NCI-H128 (cell line): ENCODE measurements at regions not wholly inside any gene's neighbourhood (a gene's known extent, or its start where the extent isn't known, plus 50 kb on each side); places are given as distances from the start of the nearest gene placed in this dataset.
A peak's percentile ranks its signal among the peaks of the same experiment; 100 is the strongest.

Experiments
- DNase-seq: peaks from one replicate; lab custom pipeline; 2025; ENCODE audit not compliant: unreplicated experiment; lab: John Stamatoyannopoulos, UW

DNA sequence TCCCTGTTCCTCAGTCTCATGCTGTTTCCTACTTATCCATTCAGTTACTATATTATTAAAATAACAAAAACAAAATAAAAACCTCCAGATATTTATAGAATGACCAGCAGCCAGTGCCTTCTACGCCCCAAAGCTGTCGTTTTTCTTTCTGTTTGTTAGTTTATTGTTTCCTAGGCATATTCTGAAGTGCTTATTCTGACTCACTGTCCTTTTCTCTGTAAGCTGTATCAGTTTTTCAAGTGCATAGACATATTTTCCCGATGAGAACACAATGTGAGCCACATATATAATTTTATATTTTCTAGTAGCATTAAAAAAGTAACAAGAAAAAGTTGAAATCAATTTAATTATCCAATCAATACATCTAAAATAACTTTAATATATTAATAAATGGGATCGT is 2158.6 kb upstream of the TENM3 start:
- DNase-seq = no peak

DNA sequence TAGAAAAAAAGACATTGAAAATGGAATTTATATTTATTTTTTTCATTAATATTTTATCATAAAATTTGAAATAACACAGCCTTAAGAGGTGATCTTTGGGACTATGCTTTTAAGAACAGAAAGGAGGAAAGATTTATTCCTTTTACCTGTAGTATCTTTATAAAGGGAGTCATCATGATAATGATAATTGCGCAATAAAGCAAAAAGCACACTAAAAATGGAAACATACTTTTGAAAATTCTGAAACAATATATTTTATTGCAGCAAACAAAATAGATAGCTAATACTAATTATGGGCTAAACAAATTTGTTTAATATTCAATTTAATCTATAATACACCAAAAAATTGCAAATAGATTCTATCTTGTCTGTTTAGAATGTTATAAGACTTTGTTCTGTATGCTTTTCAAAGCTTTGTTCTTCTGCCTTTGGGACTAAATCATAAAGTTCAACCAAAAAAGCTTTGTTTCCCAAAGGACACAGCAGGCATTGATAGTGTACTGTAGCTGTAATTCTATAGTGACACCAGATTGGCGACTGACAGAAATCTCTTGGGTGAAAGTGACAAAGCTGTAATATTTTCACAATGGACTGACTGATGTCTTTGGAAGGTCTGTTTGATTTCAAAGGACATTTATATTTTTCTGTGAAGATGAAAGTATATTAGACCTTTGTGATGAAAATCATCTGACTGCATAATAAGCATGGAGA is 2156.6 kb upstream of the TENM3 start:
- no peak for DNase-seq

DNA sequence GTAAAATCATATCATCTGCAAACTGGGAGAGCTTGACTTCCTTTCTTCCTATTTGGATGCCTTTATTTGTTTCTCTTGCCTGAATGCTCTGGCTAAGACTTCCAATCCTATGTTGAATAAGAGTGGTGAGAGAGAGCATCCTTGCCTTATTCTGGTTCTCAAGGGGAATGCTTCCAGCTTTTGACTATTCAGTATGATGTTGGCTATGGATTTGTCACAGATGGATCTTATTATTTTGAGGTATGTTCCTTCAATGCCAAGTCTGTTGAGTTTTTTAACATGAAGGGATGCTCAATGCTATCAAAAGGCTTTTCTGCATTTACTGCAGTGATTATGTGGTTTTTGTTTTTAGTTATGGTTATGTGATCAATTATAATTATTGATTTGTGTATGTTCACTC is 2144.6 kb upstream of the TENM3 start:
- no peak for DNase-seq

DNA sequence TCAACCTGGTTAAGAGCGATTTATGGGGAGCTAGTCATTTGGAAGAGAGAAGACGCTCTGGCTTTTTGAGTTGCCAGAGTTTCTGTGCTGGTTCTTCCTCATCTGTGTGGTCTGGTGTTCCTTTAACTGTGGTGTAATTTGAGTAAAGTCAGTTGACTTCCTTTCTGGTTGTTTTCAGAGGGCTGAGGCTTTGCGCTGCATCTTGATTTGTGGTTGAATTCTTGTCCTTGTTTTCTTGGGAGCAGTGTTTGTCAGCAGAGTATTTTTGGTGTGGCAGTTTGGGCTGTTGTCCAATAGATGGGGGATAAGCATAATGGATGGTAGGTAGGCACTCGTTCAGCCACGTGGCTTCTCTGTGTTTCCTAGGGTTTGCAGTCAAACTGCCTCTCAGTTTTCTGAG is 2143.2 kb upstream of the TENM3 start:
- no peak for DNase-seq

DNA sequence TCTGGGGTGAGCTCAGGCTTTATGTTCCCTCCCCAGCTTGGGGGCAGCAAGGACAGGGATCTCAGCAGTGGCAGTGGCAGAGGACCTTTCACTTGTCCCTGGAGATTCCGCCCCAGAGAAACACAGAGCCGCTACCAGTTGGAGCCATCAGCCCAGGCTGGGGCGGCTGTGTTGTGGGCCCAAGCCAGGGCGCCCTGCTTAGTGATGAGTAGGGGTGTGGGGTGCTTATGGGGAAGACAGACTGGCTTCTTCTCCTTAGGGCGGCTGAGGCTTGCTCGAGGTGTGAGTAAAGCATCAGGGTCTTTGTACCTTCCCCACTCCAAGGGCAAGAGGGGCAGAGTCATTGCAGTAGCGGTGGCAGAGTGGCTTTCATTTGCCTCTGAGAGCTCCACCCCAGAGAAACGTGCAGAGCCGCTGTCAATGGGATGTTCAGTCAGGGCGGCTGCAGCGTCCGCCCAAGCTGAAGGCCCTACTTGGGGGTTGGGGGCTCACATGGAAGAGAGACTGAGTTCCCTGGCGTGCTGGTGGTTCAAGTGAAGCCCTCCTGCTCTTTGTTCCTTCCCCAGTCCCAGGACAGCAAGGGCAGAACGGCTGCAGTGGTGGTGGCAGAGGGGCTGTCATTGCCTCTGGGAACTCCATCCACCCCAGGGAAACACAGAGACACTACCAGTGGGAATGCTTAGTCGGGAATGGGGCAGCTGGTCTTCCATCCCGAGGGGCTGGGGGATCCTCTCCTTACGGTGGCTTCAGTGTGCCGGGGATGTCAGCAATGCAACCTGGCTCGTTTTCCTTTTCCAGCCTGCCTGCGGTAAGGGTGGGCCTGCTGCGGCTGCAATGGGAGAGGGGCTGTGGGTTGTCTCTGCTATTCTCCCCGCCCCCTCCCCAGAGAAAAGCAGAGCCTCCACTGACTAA is 2142.5 kb upstream of the TENM3 start:
- no peak for DNase-seq

DNA sequence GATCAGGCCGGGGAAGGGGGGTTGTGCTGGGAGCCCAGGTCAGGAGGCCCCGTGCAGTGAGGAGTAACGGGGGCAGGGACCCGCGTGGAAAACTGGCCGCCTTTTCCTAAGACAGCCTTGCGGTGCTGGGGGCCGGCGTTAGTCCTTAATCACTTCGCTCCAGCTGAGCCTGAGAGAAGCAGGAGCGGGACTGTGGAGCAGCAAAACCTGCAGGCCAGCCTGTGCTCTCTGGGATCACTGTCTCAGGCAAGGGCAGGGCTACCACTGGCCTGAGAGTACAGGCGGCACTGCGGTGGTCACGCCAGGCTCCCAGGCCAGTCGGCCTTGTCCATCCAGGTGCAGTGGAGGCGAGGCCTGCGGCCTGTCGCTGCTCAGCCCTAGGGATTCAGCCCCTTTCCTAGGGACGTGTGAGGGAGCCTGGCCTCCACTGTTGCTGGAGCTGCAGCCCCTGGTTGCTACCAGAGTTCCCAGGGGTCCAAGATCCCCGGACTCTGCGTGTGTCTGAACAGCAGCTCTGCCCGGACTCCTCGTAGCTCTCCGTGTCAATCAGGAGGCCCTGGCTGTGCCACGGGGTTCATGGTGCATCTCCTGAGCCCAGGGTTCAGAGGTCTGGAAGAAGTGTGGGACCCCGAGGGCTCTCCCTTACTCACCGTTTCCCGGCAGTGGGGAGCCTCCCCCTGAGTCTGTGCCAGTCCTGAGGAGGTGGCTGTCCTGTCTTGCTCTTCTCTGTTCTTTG is 2141.7 kb upstream of the TENM3 start:
- no peak for DNase-seq

DNA sequence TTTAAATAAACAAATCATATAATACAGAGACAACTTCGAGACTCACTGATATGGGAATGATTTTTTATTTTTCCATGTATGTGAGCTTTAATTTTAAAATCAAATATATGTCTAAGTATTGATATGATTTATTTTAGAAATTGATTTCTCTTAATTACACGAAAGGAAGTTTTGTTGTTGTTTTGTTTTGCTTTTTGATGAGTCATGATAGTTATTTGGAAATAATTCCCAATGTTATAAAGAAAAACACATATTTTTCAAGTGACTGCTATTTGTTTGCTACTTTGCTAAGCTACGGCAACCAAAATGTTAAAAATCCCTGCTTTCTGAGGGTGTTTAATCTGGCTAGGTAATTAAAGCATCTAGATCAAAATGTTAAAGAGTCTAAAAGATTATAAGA is 2139.4 kb upstream of the TENM3 start:
- no peak for DNase-seq

DNA sequence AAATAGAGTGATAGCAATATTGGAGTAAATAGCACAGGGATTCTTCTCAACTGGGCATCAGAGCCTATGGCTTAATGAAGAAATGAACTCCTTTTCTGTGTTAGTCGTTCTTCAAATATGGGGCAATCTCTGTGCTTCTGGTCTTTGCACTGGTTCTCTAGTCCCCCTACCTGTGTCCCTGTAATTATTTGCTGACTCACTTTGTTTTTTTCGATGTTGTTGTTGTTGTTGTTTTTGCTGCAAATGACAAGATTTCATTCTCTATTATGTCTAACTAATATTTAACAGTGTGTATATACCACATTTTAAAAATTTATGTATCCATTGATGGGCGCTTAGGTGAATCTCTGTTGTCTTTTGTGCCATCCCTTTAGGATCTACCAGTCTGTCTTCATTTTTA is 2137.8 kb upstream of the TENM3 start:
- DNase-seq = no peak

DNA sequence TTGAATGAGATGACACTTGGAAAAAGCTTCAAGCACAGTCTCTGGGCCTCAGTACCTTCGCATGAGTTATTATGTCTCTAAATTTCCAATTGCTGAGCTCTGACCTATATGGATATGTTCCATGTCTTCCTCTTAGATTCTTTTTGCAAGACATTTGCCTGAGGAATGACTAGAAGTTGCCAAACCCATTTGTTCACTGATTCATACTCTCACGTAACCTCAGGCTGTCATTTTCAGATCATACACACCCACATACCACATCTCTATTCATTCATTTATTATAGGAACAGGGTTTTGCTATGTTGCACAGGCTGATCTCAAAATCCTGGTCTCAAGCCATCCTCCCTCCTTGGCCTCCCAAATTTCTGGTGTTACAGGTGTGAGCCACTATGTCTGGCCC is 2137.1 kb upstream of the TENM3 start:
- no peak for DNase-seq

DNA sequence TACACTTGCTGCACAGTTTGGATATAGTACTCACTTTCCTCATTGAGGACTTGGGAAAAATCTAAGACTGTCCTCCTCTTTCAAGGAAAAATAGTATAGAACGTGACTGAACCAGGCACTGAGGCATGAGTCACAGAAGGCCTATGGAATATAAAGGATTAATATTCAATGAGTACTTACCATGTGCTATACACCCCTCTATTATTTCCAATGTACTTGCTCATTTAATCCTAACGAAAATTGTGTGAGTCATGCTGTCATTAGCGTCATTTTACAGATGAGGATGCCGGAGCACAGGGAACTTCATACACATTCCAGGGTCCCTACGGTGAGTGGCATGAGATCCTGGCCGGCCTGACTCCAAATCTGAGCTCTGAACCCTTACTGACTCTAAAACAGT is 2136.2 kb upstream of the TENM3 start:
- DNase-seq = no peak

DNA sequence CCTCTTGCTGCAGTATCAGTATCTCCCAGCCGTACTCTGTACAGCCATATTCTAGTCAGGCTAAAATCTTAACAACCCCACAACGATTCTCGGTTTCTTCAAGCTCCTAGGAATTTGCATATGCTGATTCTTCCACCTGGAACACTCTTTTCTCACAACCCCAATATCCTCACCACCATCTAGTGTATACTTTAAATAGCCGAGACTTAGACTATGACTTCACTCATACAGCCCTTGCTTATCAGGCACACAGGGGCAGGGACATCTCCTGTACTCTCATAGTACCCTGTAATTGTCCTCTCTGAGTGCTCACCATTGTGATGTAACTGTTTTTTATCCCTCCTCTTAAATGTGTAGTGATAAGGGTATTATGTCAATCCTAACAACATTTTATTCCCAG is 2126.4 kb upstream of the TENM3 start:
- DNase-seq = no peak

DNA sequence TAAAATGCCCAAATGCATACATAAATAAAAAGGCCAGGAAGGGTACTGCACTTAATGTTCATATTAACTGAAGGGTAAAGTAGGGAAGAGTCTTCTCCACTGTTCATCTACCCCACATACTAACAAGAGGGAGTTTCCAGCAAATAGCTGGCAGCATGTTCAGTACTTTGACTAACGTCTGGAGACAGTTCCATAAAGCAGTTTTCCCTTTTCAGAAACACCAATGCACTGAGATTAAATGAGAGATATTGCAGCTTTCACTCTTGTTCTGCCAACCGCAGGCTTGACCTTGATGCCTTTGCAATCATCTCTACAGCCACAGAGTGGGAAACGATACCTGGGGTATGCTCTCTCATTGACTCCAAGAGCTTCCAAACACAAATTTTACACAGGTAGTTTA is 2123.1 kb upstream of the TENM3 start:
- DNase-seq = no peak

DNA sequence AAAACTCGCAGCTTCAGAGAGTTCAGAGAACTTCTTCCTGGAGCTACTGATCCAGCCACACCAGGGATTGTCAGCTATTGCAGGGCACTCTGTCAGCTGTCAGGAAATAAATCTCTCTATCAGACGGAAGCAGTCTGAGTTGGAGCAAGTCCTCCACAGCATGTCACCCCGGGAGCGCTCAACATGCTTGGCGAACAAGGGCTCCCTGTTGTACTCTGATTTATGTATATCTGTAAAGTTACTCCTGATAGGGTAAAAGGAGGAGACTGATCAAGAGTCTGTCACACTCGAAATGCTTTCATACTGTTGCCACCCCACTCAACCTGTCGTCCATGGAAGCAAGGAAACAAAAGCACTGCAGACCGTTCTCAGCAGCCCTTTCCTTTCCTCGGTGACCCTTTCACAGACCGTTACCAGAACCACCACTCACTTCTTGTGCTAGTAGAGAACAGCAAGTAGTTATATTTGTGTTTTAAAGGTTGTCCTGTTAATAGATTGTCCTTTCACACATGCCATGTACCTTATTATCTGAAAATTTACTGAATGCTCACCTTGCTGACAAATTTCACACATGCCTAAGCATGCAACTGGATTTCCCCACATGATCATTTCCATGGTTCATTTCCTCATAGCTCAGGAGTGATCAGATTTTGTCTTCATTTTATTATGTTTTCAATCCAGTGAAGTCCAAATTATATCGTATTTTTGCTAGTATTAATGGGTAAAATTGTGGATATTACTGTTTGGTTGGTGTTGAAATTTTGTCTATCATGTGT is 2108.9 kb upstream of the TENM3 start:
- DNase-seq = peak; percentile 0

DNA sequence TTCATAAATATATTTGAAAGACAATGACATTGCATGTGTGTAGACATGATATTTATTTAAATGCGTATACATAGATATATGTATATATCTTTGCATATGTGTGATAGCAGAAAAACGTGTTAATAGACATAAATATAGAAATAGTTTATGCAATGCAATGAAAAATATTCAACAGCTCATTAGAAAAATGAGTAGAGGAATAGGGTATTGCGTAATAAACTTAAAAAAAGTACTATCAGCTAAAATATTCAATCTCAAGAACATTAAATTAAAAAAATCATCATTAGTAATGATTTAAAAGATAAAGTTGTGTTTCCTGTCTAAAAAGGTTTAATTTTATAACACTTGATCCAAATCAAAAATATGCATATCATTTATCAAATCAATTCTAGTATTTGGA is 2101.5 kb upstream of the TENM3 start:
- no peak for DNase-seq

DNA sequence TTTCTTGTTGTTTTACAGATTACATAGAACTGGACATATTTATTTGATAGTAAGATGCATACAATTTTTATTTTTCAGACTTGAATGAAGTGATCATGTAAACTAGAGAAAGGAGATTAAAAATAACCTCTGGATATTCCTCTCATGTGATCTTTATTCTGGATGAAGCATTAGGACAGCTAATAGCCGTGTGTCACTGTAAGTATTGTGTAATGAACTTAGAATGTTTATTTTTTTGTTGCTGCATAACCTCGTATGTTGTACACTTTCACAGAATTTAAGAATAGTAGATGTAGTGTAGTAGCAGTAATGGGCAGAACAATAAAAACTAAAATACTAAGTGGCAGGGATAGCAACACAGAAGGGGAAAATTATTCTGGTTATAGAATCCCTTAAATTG is 2094.5 kb upstream of the TENM3 start:
- no peak for DNase-seq

DNA sequence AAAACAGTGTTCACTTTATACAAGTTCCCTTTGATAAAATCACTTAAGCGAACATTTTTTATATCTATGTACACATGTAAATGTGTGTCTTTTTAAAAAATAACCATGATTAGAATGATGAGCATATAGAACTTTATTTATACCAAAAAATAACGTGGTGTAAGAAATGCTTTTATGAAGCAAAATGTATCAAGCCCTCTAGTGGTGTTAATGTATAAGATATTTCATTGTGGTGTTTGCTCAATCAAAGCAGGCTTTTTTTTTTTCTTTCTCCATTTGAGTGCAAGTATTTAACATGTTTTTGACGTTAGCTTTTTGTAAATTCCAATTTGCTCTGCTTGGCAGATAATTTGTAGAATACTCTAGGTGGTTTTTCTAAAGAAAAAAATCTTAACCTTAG is 2092.4 kb upstream of the TENM3 start:
- no peak for DNase-seq

DNA sequence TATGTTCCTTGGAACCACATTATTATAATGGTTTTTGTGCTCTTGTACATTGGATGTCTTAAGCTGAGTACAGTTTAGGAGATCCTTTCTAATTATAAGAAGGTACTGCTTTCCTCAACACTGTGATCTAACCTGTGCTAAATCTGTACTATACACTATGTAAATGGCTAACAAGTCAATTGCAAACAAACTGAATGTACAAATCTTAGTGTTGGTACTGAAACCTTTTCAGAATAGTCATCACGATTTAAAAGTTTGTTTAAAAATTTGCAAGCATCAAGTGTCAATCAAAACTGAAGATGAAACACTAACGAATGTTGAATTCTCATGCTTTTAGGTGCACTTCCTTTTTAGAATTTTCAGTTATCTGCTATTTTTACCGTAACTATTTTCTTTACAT is 2090.4 kb upstream of the TENM3 start:
- DNase-seq = no peak

DNA sequence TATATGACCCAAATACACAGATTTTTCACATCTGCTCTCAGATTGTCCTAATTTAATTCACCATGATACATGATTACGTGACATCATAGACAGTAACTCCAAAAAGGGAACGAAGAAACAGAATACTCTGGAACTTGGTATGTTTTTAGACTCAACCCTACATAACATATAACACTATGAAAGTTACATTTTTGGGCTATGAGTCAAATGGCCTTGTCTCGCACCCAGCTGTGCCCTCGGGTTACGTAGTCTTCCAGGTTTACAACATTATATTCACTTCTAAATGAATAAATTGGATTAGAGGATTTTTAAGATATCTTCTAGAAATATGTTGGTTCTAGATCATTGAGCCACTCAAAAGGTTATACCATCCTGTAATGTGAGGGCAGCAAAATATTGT is 2089.6 kb upstream of the TENM3 start:
- DNase-seq = no peak

DNA sequence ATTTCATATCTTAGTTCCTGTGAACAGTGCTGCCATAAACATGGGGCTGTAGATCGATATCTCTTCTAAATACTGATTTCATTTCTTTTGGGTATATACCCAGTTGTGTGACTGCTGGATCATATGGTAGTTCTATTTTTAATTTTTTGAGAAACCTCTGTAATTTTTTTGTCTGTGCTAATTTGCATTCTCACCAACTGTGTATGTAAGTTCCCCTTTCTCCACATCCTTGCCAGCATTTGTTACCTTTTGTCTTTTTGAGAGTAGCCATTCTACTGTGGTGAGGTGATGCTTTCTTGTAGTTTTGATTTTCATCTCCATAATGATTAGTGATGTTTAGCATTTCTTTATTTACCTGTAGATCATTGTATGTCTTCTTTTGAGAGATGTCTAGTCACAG is 2086.5 kb upstream of the TENM3 start:
- DNase-seq = no peak

DNA sequence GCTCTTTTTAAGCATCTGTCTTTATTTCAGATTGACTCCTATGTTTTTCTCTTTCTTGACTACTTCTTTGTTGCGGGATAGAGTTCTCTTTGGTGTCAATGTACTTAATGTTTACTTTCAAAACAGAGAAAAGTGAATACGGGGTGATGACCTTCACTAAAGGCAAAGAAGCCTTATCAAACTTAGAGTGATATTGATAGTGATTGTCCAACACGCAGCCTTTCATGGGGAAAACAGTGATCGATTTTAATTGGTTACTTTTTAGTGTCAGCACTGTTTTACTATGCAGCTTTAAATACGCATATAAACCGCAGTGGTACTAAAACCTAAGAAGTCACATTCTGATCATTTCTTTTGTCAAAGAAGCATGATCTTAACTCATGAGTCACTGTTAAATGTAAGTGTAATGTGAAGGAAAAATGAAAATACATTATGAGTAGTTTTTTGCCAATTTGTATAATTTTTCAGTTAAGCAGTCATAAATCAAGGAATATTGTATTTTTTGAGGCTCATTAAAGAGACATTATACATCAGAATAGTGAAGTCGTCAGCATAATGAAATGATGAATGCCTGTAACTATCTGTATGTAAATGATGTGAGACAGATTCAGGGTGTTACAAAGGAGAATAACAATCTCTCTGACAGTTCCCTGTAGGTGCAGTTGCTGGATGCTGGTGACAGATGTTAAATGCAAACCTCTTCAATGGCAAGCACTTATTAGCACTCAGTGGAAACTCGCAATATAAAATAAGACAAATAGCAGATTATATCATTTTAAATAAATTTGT is 2082.8 kb upstream of the TENM3 start:
- no peak for DNase-seq
